ENCODE measurements at regions not wholly inside any gene's neighbourhood (a gene's known extent, or its start where the extent isn't known, plus 50 kb on each side); places are given as distances from the start of the nearest gene placed in this dataset.

GRCh38 chr15:87805117-87805820, 451.3 kb downstream of the NTRK3 start:
- H3K27ac ChIP-seq: no peak overlapping the region

GRCh38 chr15:87804451-87804850, 452.1 kb downstream of the NTRK3 start:
- no peak for TF ChIP-seq ZFX (IDR thresholded peaks at IDR 0.05)
- TF ChIP-seq CTCF (conservative IDR thresholded peaks at IDR 0.05): no peak

More at GRCh38 chr15:87805117-87805820, 451.3 kb downstream of the NTRK3 start:
- TF ChIP-seq ZFX (IDR thresholded peaks at IDR 0.05): no peak
- no peak for TF ChIP-seq CTCF (conservative IDR thresholded peaks at IDR 0.05)

DNA sequence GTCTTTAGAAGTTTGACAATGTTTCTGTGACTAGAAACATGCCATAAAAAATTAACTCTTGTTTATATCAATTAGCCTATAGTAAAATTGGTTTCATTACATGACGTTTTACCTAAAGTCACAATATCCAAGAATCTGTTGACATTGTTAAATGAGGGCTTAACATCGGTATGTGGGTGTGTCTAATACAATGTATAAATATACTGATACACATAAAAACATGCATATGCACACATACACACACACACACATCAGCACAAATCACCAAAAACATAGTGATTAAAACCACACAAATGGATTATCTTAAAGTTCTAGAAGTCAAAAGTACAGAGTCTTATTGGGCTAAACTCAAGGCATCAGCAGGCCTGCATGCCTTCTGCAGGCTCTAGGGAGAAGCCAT, 456.7 kb downstream of the NTRK3 start:
- TF ChIP-seq CTCF (conservative IDR thresholded peaks at IDR 0.05): no peak
- TF ChIP-seq ZFX (IDR thresholded peaks at IDR 0.05): no peak
- no peak overlapping the region for H3K27ac ChIP-seq

More at GRCh38 chr15:87804451-87804850, 452.1 kb downstream of the NTRK3 start:
- no peak overlapping the region for H3K27ac ChIP-seq

DNA sequence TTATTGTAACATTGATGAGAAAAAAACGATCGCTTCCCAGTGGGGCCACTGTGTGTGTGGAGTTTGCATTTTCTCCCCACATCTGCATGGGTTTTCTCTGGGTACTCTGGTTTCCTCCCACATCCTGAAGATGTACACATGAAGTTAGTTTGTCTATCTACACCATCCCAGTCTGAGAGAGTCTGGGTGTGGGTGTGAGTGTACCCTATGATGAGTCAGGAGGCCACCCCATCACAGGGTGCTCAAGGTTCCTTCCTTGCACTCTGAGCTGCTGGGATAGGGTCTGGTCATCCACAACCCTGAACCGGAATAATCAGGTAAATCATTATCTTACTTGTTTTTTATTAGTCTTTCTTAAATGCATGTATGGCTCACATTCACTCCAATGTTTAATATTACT, 457.1 kb downstream of the NTRK3 start:
- no peak overlapping the region for H3K27ac ChIP-seq
- no peak for TF ChIP-seq ZFX (IDR thresholded peaks at IDR 0.05)
- no peak for TF ChIP-seq CTCF (conservative IDR thresholded peaks at IDR 0.05)

DNA sequence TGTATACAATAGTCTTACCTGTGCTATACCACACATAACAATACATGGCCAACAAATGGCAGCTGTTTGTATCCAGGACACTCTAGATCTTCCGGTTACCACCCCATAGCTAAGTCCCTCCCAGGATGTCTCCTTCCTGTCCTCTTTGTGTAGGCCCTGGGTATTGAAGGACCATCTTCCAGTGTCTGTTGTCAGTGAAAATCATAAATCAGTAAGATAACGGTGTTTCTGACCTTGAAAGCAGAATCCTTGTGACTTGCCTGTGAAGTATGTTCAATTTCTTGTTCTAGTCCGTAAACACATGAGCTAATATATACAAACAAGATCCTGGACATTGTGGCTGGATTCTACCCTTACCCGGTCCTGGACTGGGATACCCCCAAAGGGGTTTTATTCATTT, 462.8 kb downstream of the NTRK3 start:
- no peak overlapping the region for H3K27ac ChIP-seq
- no peak for TF ChIP-seq CTCF (conservative IDR thresholded peaks at IDR 0.05)
- no peak for TF ChIP-seq ZFX (IDR thresholded peaks at IDR 0.05)

- H3K27ac ChIP-seq: no peak overlapping the region
- TF ChIP-seq ZFX (IDR thresholded peaks at IDR 0.05): no peak
- TF ChIP-seq CTCF (conservative IDR thresholded peaks at IDR 0.05): no peak
Measured at GRCh38 chr15:87792250-87793040, 464.1 kb downstream of the NTRK3 start.

GRCh38 chr15:87781959-87782625, 474.4 kb downstream of the NTRK3 start:
- TF ChIP-seq ZFX (IDR thresholded peaks at IDR 0.05): no peak
- no peak for TF ChIP-seq CTCF (conservative IDR thresholded peaks at IDR 0.05)
- no peak overlapping the region for H3K27ac ChIP-seq

Data from C4-2B (cell line).